ENCODE measurements at regions not wholly inside any gene's neighbourhood (a gene's known extent, or its start where the extent isn't known, plus 50 kb on each side); places are given as distances from the start of the nearest gene placed in this dataset.
A peak's percentile ranks its signal among the peaks of the same experiment; 100 is the strongest.

DNA sequence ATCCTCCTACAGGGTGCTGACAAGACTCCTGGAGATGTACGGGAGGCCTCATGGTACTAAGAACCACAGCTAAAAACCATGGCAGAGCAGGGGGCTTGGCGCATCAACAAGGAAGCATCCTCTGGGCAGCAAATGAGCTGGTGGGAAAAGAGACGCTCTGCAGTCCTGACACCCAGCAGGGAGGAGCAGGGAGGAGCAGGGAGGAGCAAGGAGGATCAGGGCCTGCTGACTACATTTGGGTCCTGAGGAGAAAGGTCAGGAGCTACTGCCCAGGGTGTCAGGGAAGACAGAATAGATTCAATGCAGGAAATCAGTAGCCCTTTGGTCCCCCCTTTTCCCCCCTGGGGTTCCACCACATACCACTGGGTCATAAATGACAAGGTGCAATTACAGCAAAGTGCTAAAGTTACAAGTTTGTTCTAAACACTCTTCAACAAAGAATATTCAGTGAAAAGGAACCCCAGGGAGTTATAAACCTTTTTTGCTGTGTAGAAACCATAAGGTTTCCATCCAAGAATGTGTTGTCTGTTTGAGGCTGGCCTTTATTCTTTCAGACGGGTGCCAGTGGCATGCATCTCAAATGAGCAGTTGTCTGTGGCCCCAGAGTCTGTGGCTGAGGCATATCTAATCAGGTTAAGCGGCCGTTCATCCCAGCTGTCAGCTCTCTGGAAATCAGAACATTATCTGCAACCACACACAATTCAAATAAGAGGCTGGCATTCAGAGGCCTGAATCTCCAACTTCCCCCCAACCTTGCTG is 325.0 kb downstream of the CDC5L start:
- Histone ChIP-seq H3K27ac (ENCODE audit: low read depth, low read length) (no peak overlapping the region), H3K4me2 (ENCODE audit: low read length) (no peak overlapping the region), H2BK5ac (ENCODE audit: low read depth, low read length, poor library complexity) (no peak overlapping the region), H3K18ac (ENCODE audit: low read length) (no peak overlapping the region), H3K9ac (ENCODE audit: low read length) (no peak overlapping the region), H2AK5ac (ENCODE audit: low read length) (no peak overlapping the region), H3K79me2 (ENCODE audit: control insufficient read depth, insufficient read depth, low read length, poor library complexity) (no peaks in the 10 kb centered on the region), H4K91ac (ENCODE audit: low read depth, low read length) (no peak overlapping the region), H3K4ac (ENCODE audit: low read depth, low read length) (no peak overlapping the region), H2BK12ac (ENCODE audit: low read length) (no peak overlapping the region), H3K14ac (ENCODE audit: low read length) (no peak overlapping the region), H4K8ac (ENCODE audit: low read depth, low read length) (no peak overlapping the region), H3K79me1 (ENCODE audit: low read length) (no peaks in the 10 kb centered on the region), H4K12ac (ENCODE audit: low read depth, low read length) (no peak overlapping the region), H2AFZ (ENCODE audit: insufficient read depth, low read length, poor library complexity) (no peak overlapping the region), H3K27me3 (ENCODE audit: insufficient read depth, low read length) (no peaks in the 10 kb centered on the region), H3K4me1 (ENCODE audit: control insufficient read depth in 1 of 2, insufficient read depth in 2 of 2, low read length in 2 of 2) (no peaks in the 10 kb centered on the region), H3K9me3 (ENCODE audit: insufficient read depth, low read depth, low read length) (no peaks in the 10 kb centered on the region), H3K23ac (ENCODE audit: low read length) (no peak overlapping the region), H2BK120ac (ENCODE audit: insufficient read depth, low read length, poor library complexity) (no peak overlapping the region), H3K36me3 (ENCODE audit: control insufficient read depth in 1 of 2, insufficient read depth in 2 of 2, low read length in 2 of 2) (no peaks in the 10 kb centered on the region), H3K4me3 (ENCODE audit: low read depth, low read length) (no peak overlapping the region)
- WGBS (ENCODE audit: extremely low coverage, insufficient coverage, insufficient read length): no CpG with 5 or more reads among the region's 6 CpGs
- DNase-seq: no peak

DNA sequence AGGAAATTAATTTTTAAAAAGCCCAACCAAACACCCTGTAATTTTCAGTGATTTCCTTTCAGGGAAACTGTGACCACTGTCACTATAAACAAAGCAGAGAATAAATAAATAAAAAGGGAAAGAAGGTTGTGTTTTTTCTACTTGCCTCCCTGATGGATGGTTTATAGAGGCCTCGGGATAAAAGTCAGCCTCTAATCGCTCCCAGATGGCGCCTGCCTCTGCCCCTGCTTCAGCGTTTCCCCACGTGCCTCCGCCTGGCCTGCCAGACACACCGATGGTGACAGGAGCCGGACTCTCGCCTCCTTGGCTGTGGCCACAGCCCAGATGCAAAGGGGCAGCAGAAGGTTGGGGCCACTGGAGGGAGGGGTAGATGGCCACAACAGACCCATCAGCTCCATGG is 327.7 kb downstream of the CDC5L start:
- no peak overlapping the region for H3K4me3 ChIP-seq (ENCODE audit: low read depth, low read length)
- H3K9ac ChIP-seq (ENCODE audit: low read length): no peak overlapping the region
- H4K8ac ChIP-seq (ENCODE audit: low read depth, low read length): no peak overlapping the region
- H2BK12ac ChIP-seq (ENCODE audit: low read length): no peak overlapping the region
- no peak for DNase-seq
- no peaks in the 10 kb centered on the region for H3K79me1 ChIP-seq (ENCODE audit: low read length)
- H3K4me2 ChIP-seq (ENCODE audit: low read length): no peak overlapping the region
- no peaks in the 10 kb centered on the region for H3K4me1 ChIP-seq (ENCODE audit: control insufficient read depth in 1 of 2, insufficient read depth in 2 of 2, low read length in 2 of 2)
- H2AK5ac ChIP-seq (ENCODE audit: low read length): no peak overlapping the region
- WGBS (ENCODE audit: extremely low coverage, insufficient coverage, insufficient read length): no CpG with 5 or more reads among the region's 9 CpGs
- no peak overlapping the region for H2BK5ac ChIP-seq (ENCODE audit: low read depth, low read length, poor library complexity)
- no peak overlapping the region for H3K4ac ChIP-seq (ENCODE audit: low read depth, low read length)
- no peak overlapping the region for H2AFZ ChIP-seq (ENCODE audit: insufficient read depth, low read length, poor library complexity)
- H3K27ac ChIP-seq (ENCODE audit: low read depth, low read length): no peak overlapping the region
- no peaks in the 10 kb centered on the region for H3K79me2 ChIP-seq (ENCODE audit: control insufficient read depth, insufficient read depth, low read length, poor library complexity)
- H3K9me3 ChIP-seq (ENCODE audit: insufficient read depth, low read depth, low read length): no peaks in the 10 kb centered on the region
- H3K27me3 ChIP-seq (ENCODE audit: insufficient read depth, low read length): no peaks in the 10 kb centered on the region
- no peak overlapping the region for H3K23ac ChIP-seq (ENCODE audit: low read length)
- H3K18ac ChIP-seq (ENCODE audit: low read length): no peak overlapping the region
- no peaks in the 10 kb centered on the region for H3K36me3 ChIP-seq (ENCODE audit: control insufficient read depth in 1 of 2, insufficient read depth in 2 of 2, low read length in 2 of 2)
- H3K14ac ChIP-seq (ENCODE audit: low read length): no peak overlapping the region
- no peak overlapping the region for H4K91ac ChIP-seq (ENCODE audit: low read depth, low read length)
- no peak overlapping the region for H4K12ac ChIP-seq (ENCODE audit: low read depth, low read length)
- no peak overlapping the region for H2BK120ac ChIP-seq (ENCODE audit: insufficient read depth, low read length, poor library complexity)

DNA sequence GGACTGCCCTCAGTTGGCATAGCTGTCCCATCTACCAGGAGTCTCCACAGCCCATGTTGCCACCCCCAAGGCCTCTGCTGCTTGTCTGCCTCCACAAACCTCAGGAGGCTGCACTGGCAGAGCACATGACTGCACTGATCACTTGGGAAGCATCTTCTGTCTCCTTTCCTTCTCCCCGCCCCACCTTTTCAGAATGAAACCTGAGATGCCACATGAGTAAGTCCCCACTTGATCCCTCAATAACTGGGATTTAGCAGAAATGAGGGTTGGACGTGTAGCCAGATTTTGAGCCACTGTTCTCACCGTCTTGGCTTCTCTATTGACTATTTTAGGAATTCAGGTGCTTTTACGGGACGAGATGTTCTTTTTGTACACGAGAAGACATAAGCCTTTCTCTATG is 328.4 kb downstream of the CDC5L start:
- H3K4me1 ChIP-seq (ENCODE audit: control insufficient read depth in 1 of 2, insufficient read depth in 2 of 2, low read length in 2 of 2): no peaks in the 10 kb centered on the region
- H3K4me2 ChIP-seq (ENCODE audit: low read length): no peak overlapping the region
- no peak overlapping the region for H3K27ac ChIP-seq (ENCODE audit: low read depth, low read length)
- H3K36me3 ChIP-seq (ENCODE audit: control insufficient read depth in 1 of 2, insufficient read depth in 2 of 2, low read length in 2 of 2): no peaks in the 10 kb centered on the region
- no peak overlapping the region for H2BK12ac ChIP-seq (ENCODE audit: low read length)
- H4K91ac ChIP-seq (ENCODE audit: low read depth, low read length): no peak overlapping the region
- H3K4me3 ChIP-seq (ENCODE audit: low read depth, low read length): no peak overlapping the region
- no peak overlapping the region for H3K9ac ChIP-seq (ENCODE audit: low read length)
- H3K18ac ChIP-seq (ENCODE audit: low read length): no peak overlapping the region
- H3K4ac ChIP-seq (ENCODE audit: low read depth, low read length): no peak overlapping the region
- H3K27me3 ChIP-seq (ENCODE audit: insufficient read depth, low read length): no peaks in the 10 kb centered on the region
- no CpG with 5 or more reads among the region's 6 CpGs for WGBS (ENCODE audit: extremely low coverage, insufficient coverage, insufficient read length)
- no peaks in the 10 kb centered on the region for H3K79me1 ChIP-seq (ENCODE audit: low read length)
- no peak overlapping the region for H2AFZ ChIP-seq (ENCODE audit: insufficient read depth, low read length, poor library complexity)
- H4K8ac ChIP-seq (ENCODE audit: low read depth, low read length): no peak overlapping the region
- H3K14ac ChIP-seq (ENCODE audit: low read length): no peak overlapping the region
- H4K12ac ChIP-seq (ENCODE audit: low read depth, low read length): no peak overlapping the region
- no peak overlapping the region for H2AK5ac ChIP-seq (ENCODE audit: low read length)
- no peak overlapping the region for H2BK5ac ChIP-seq (ENCODE audit: low read depth, low read length, poor library complexity)
- H3K23ac ChIP-seq (ENCODE audit: low read length): no peak overlapping the region
- H3K79me2 ChIP-seq (ENCODE audit: control insufficient read depth, insufficient read depth, low read length, poor library complexity): no peaks in the 10 kb centered on the region
- no peak for DNase-seq
- no peak overlapping the region for H2BK120ac ChIP-seq (ENCODE audit: insufficient read depth, low read length, poor library complexity)
- no peaks in the 10 kb centered on the region for H3K9me3 ChIP-seq (ENCODE audit: insufficient read depth, low read depth, low read length)

DNA sequence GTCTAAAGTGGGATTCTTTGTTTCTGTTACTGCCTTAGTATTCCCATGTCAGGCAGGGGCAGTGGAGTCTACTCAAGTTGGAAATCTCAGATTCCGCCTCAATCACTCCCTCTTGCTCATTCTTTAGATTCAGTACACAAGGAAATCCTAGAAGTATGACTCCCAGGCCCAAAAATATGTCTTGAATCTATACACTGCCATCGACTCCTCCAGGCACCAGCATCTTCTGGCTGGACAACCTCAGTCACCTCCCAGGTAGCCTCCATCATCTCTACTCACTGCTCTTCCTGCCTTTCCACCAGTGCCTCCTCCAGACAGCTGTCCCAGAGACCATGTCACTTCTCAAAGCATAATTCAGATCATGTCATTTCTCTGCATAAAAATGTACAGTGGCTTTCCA is 329.9 kb downstream of the CDC5L start:
- Histone ChIP-seq H3K23ac (ENCODE audit: low read length) (no peak overlapping the region), H4K8ac (ENCODE audit: low read depth, low read length) (no peak overlapping the region), H2BK5ac (ENCODE audit: low read depth, low read length, poor library complexity) (no peak overlapping the region), H3K4me2 (ENCODE audit: low read length) (no peak overlapping the region), H3K9ac (ENCODE audit: low read length) (no peak overlapping the region), H3K36me3 (ENCODE audit: control insufficient read depth in 1 of 2, insufficient read depth in 2 of 2, low read length in 2 of 2) (no peaks in the 10 kb centered on the region), H3K79me2 (ENCODE audit: control insufficient read depth, insufficient read depth, low read length, poor library complexity) (no peaks in the 10 kb centered on the region), H3K4me1 (ENCODE audit: control insufficient read depth in 1 of 2, insufficient read depth in 2 of 2, low read length in 2 of 2) (no peaks in the 10 kb centered on the region), H2BK12ac (ENCODE audit: low read length) (no peak overlapping the region), H3K27ac (ENCODE audit: low read depth, low read length) (no peak overlapping the region), H2BK120ac (ENCODE audit: insufficient read depth, low read length, poor library complexity) (no peak overlapping the region), H4K91ac (ENCODE audit: low read depth, low read length) (no peak overlapping the region), H2AFZ (ENCODE audit: insufficient read depth, low read length, poor library complexity) (no peak overlapping the region), H3K27me3 (ENCODE audit: insufficient read depth, low read length) (no peaks in the 10 kb centered on the region), H3K4me3 (ENCODE audit: low read depth, low read length) (no peak overlapping the region), H4K12ac (ENCODE audit: low read depth, low read length) (no peak overlapping the region), H3K18ac (ENCODE audit: low read length) (no peak overlapping the region), H3K14ac (ENCODE audit: low read length) (no peak overlapping the region), H3K9me3 (ENCODE audit: insufficient read depth, low read depth, low read length) (no peaks in the 10 kb centered on the region), H3K79me1 (ENCODE audit: low read length) (no peaks in the 10 kb centered on the region), H2AK5ac (ENCODE audit: low read length) (no peak overlapping the region), H3K4ac (ENCODE audit: low read depth, low read length) (no peak overlapping the region)
- peak; percentile 73 to 83 for DNase-seq
- no CpG with 5 or more reads among the region's 2 CpGs for WGBS (ENCODE audit: extremely low coverage, insufficient coverage, insufficient read length)

Data from trophoblast cell (in vitro differentiated cells and primary cell).